ENCODE measurements at regions not wholly inside any gene's neighbourhood (a gene's known extent, or its start where the extent isn't known, plus 50 kb on each side); places are given as distances from the start of the nearest gene placed in this dataset.

DNA sequence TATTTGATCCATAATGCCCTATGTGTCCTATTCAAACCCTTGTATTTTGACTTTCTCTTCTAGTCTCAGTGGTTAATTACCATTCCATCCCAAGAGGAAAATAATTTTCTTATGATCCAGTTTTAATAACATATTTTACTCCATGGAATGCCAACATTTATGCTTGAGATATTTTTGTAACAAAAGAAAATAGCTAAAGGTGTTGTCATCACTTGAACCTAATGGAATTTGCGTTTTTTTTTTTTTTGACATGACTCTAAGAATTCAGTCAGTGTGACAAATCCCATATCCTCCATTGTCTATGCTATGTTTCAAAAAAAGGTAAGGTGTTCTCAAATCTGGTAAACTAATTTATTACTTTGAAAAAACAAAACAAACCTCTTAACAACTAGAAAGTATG is 324.1 kb upstream of the ADAMTS5 start:
- TF ChIP-seq, protein P1, sequence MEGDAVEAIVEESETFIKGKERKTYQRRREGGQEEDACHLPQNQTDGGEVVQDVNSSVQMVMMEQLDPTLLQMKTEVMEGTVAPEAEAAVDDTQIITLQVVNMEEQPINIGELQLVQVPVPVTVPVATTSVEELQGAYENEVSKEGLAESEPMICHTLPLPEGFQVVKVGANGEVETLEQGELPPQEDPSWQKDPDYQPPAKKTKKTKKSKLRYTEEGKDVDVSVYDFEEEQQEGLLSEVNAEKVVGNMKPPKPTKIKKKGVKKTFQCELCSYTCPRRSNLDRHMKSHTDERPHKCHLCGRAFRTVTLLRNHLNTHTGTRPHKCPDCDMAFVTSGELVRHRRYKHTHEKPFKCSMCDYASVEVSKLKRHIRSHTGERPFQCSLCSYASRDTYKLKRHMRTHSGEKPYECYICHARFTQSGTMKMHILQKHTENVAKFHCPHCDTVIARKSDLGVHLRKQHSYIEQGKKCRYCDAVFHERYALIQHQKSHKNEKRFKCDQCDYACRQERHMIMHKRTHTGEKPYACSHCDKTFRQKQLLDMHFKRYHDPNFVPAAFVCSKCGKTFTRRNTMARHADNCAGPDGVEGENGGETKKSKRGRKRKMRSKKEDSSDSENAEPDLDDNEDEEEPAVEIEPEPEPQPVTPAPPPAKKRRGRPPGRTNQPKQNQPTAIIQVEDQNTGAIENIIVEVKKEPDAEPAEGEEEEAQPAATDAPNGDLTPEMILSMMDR (conservative IDR thresholded peaks at IDR 0.05; ENCODE audit: low read depth, low read length) = no peak
- TF ChIP-seq EZH2 (IDR thresholded peaks at IDR 0.05; ENCODE audit: borderline replicate concordance, low read depth, low read length, poor library complexity, severe bottlenecking) = no peak

All from A673 (cell line).